A549 (cell line): ENCODE measurements at regions not wholly inside any gene's neighbourhood (a gene's known extent, or its start where the extent isn't known, plus 50 kb on each side); places are given as distances from the start of the nearest gene placed in this dataset.

Source experiments
- ATAC-seq, 2 experiments: fragments of 200-7000 bp in 1 of 2; fragments of >200 bp in 1 of 2; cut with Nextera tagmentation in 1 of 2; cut with Tn5 transposase in 1 of 2; 3 replicates each; pipeline versions ENCODE4 v1.8.0 to v1.9.1; 2018 to 2020; ENCODE audit warnings: mild to moderate bottlenecking in 1 of 2, moderate library complexity in 1 of 2
- CTCF ChIA-PET: fragments of 300-600 bp; sonication (Branson Sonifier 250); formaldehyde crosslinking; extraction: SDS; loops from one replicate; lab custom pipeline; 2021; ENCODE audit warnings: antibody characterized with exemption, inconsistent platforms; lab: Yijun Ruan, JAX
- POLR2A ChIA-PET: fragments of 350-600 bp; formaldehyde crosslinking; extraction: SDS; loops from one replicate; lab custom pipeline; 2021; ENCODE audit warnings: antibody characterized with exemption, inconsistent platforms; lab: Yijun Ruan, JAX
- DNase-seq, 2 experiments: peaks; one replicate each; pipeline versions ENCODE4 v3.0.0 to v3.0.0-alpha.2; 2011 to 2016; ENCODE audit warnings: low read depth in 1 of 2, low spot score in 1 of 2
- FAIRE-seq: peaks from 2 replicates; lab custom pipeline; 2011; peaks lifted over from hg19 to GRCh38; lab: Jason Lieb, UNC
- H3K27ac ChIP-seq, 2 experiments: fragments of >200 bp; sonication (Bioruptor Twin); formaldehyde crosslinking; 3 replicates each; pipeline ENCODE4 v1.5.1; 2016 to 2017
- H3K4me1 ChIP-seq: fragments of >200 bp; sonication (Bioruptor Twin); formaldehyde crosslinking; 3 replicates; pipeline ENCODE4 v1.6.1; 2016
- H3K4me2 ChIP-seq: fragments of >200 bp; sonication (Bioruptor Twin); formaldehyde crosslinking; 3 replicates; pipeline ENCODE4 v1.6.1; 2016
- H3K4me3 ChIP-seq: fragments of >200 bp; sonication (Bioruptor Twin); formaldehyde crosslinking; 3 replicates; pipeline ENCODE4 v1.5.1; 2016
- H3K9me3 ChIP-seq: fragments of >200 bp; sonication (Bioruptor Twin); formaldehyde crosslinking; 3 replicates; pipeline ENCODE4 v1.6.1; 2016
- CBX2 ChIP-seq: fragments of 200-600 bp; sonication (generic); IDR thresholded peaks from 2 replicates; pipeline ENCODE4 v1.6.1; 2016; ENCODE audit warnings: low read depth, mild to moderate bottlenecking, borderline replicate concordance
- CHD4 ChIP-seq: fragments of 200-600 bp; sonication (generic); IDR thresholded peaks from 2 replicates; pipeline ENCODE4 v1.6.1; 2016; ENCODE audit warnings: antibody characterized with exemption, mild to moderate bottlenecking, borderline replicate concordance
- E2F6 ChIP-seq: IDR thresholded peaks from 2 replicates; pipeline ENCODE4 v1.6.1; 2012; ENCODE audit warnings: low read depth, borderline replicate concordance
- EP300 ChIP-seq, 2 experiments: fragments of >200 bp; sonication (Bioruptor Twin); formaldehyde crosslinking; IDR thresholded peaks; 2 replicates in 1 of 2; 3 replicates in 1 of 2; pipeline ENCODE4 v1.6.1; 2016 to 2017
- FOXS1 ChIP-seq: fragments of 250-450 bp; sonication (Bioruptor Pico); IDR thresholded peaks from 2 replicates; pipeline ENCODE4 v1.5.0; 2020; ENCODE audit warnings: mild to moderate bottlenecking, moderate library complexity
- HDAC2 ChIP-seq: fragments of 200-600 bp; sonication (generic); IDR thresholded peaks from 2 replicates; pipeline ENCODE4 v1.6.1; 2016
- HES2 ChIP-seq: fragments of >200 bp; sonication (Bioruptor Twin); formaldehyde crosslinking; IDR thresholded peaks from 2 replicates; pipeline ENCODE4 v1.6.1; 2016
- HOXB13 ChIP-seq: fragments of 250-450 bp; sonication (Bioruptor Pico); IDR thresholded peaks from 2 replicates; pipeline ENCODE4 v1.5.0; 2020; ENCODE audit warnings: low read depth, mild to moderate bottlenecking, moderate library complexity
- HOXB5 ChIP-seq: fragments of 250-450 bp; sonication (Bioruptor Pico); IDR thresholded peaks from 2 replicates; pipeline ENCODE4 v1.5.0; 2020; ENCODE audit warnings: mild to moderate bottlenecking, moderate library complexity
- JUNB ChIP-seq: fragments of >200 bp; sonication (Bioruptor Twin); formaldehyde crosslinking; IDR thresholded peaks from 2 replicates; pipeline ENCODE4 v1.6.1; 2016
- KDM1A ChIP-seq: fragments of 200-600 bp; sonication (generic); IDR thresholded peaks from 2 replicates; pipeline ENCODE4 v1.6.1; 2016; ENCODE audit warnings: low read depth, mild to moderate bottlenecking
- KDM5A ChIP-seq: fragments of 200-600 bp; sonication (generic); IDR thresholded peaks from 2 replicates; pipeline ENCODE4 v1.6.1; 2016; ENCODE audit warnings: antibody characterized with exemption, mild to moderate bottlenecking
- MAFK ChIP-seq: fragments of 450-650 bp; IDR thresholded peaks from 2 replicates; pipeline ENCODE4 v1.6.1; 2014; ENCODE audit not compliant: partially characterized antibody
- MAX ChIP-seq: IDR thresholded peaks from 2 replicates; pipeline ENCODE4 v1.6.1; 2012
- MYC ChIP-seq: IDR thresholded peaks from 2 replicates; pipeline ENCODE4 v1.6.1; 2012; ENCODE audit warnings: mild to moderate bottlenecking, inconsistent platforms, low read length, improper control_type of control experiment, borderline replicate concordance
- NPAS2 ChIP-seq: fragments of 250-450 bp; sonication (Bioruptor Pico); IDR thresholded peaks from 2 replicates; pipeline ENCODE4 v1.8.0; 2022; ENCODE audit warnings: mild to moderate bottlenecking, moderate library complexity, borderline replicate concordance
- NR3C1 ChIP-seq: fragments of >200 bp; sonication (Bioruptor Twin); formaldehyde crosslinking; IDR thresholded peaks from 3 replicates; pipeline ENCODE4 v1.6.1; 2017
- PHF8 ChIP-seq: fragments of 200-600 bp; sonication (generic); IDR thresholded peaks from 2 replicates; pipeline ENCODE4 v1.6.1; 2016; ENCODE audit warnings: low read depth, mild to moderate bottlenecking, antibody characterized with exemption, moderate library complexity, borderline replicate concordance
- REST ChIP-seq: fragments of 200-600 bp; sonication (generic); IDR thresholded peaks from 2 replicates; pipeline ENCODE4 v1.6.1; 2016; ENCODE audit warnings: antibody characterized with exemption, mild to moderate bottlenecking, moderate library complexity
- RNF2 ChIP-seq: fragments of 200-600 bp; sonication (generic); IDR thresholded peaks from 2 replicates; pipeline ENCODE4 v1.6.1; 2016; ENCODE audit warnings: low read depth, mild to moderate bottlenecking, antibody characterized with exemption, moderate library complexity, borderline replicate concordance
- SMC3 ChIP-seq: fragments of >200 bp; sonication (Bioruptor Twin); formaldehyde crosslinking; IDR thresholded peaks from 3 replicates; pipeline ENCODE4 v1.6.1; 2018; ENCODE audit warnings: inconsistent platforms
- ZC3H11A ChIP-seq: fragments of 450-650 bp; IDR thresholded peaks from 2 replicates; pipeline ENCODE4 v1.6.1; 2014; ENCODE audit warnings: antibody characterized with exemption, mild to moderate bottlenecking
- WGBS: methylation state at CpG from one replicate; pipeline ENCODE4 v1.1.6; 2017; ENCODE audit errors: missing lambda C conversion rate; 5-methylcytosine and 5-hydroxymethylcytosine counted together
- TF ChIP-seq, protein P1 (sequence below): fragments of 450-650 bp; IDR thresholded peaks from 2 replicates; pipeline ENCODE4 v1.6.1; 2014; ENCODE audit warnings: antibody characterized with exemption
- TF ChIP-seq, protein P2 (sequence below): fragments of >200 bp; sonication (Bioruptor Twin); formaldehyde crosslinking; IDR thresholded peaks from 3 replicates; pipeline ENCODE4 v1.6.1; 2016
- TF ChIP-seq, protein P3 (sequence below): fragments of 150-350 bp; IDR thresholded peaks from 2 replicates; pipeline ENCODE4 v1.6.1; 2014; ENCODE audit warnings: low read depth, mild to moderate bottlenecking, low read length

DNA sequence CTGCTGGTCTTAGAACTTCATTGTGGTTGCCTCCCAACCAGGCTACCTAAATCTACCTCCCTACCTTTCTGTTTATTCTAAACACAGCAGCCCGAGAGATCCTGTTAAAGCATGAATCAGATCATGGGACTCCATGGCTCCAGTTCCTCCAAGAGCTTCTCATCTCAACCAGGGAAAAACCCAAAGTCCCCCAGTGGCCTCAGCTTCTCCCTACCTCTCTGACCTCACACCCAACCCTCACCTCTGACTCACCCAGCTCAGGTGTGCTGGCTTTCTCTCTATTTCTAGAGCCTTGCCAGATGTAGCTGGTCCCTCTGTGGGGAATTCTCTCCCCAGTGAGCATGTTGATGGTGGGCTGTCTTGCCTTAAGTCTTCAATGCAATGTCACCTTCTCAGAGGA lies 93.8 kb upstream of the COPS8 start:
- no peak for ATAC-seq
- no peak overlapping the region for H3K4me2 ChIP-seq
- 0 out of 3 replicates have a peak, but pooled peaks cover 3% of the 10 kb centered on the region for H3K4me1 ChIP-seq
- no peak overlapping the region for H3K4me3 ChIP-seq
- no peaks in the 10 kb centered on the region for H3K9me3 ChIP-seq
- ChIA-PET CTCF (interaction anchor here (1.4 kb wide), 1 partner anchor 36 kb away, joined by 4 read pairs; no protein-coding TSS in a partner anchor), POLR2A (no interaction called here)
- no peak for FAIRE-seq
- TF ChIP-seq NPAS2 (no peak), ZC3H11A (no peak), RNF2 (no peak), KDM5A (no peak), HES2 (no peak), JUNB (no peak)
- 48% methylated on average over 1 of the region's 1 CpG for WGBS
- no peak overlapping the region for H3K27ac ChIP-seq
- DNase-seq, result no peak

- CTCF ChIA-PET, result no interaction called here
- WGBS, result 67% methylated on average over 2 of the region's 2 CpGs
- POLR2A ChIA-PET, result no interaction called here
Observed at GRCh38 chr2:236993286-236993685, 92.4 kb upstream of the COPS8 start.

More at GRCh38 chr2:236993286-236993685, 92.4 kb upstream of the COPS8 start:
- FAIRE-seq, result no peak
- no peak for ATAC-seq
- no peak overlapping the region for H3K27ac ChIP-seq
- no peak overlapping the region for H3K4me3 ChIP-seq
- H3K9me3 ChIP-seq, result no peaks in the 10 kb centered on the region
- DNase-seq, result no peak
- TF ChIP-seq, protein P1, sequence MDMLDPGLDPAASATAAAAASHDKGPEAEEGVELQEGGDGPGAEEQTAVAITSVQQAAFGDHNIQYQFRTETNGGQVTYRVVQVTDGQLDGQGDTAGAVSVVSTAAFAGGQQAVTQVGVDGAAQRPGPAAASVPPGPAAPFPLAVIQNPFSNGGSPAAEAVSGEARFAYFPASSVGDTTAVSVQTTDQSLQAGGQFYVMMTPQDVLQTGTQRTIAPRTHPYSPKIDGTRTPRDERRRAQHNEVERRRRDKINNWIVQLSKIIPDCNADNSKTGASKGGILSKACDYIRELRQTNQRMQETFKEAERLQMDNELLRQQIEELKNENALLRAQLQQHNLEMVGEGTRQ, result no peak
- TF ChIP-seq CBX2, result no peak
- TF ChIP-seq HOXB13 (CRISPR knock-in tag), result no peak
- TF ChIP-seq, protein P2, sequence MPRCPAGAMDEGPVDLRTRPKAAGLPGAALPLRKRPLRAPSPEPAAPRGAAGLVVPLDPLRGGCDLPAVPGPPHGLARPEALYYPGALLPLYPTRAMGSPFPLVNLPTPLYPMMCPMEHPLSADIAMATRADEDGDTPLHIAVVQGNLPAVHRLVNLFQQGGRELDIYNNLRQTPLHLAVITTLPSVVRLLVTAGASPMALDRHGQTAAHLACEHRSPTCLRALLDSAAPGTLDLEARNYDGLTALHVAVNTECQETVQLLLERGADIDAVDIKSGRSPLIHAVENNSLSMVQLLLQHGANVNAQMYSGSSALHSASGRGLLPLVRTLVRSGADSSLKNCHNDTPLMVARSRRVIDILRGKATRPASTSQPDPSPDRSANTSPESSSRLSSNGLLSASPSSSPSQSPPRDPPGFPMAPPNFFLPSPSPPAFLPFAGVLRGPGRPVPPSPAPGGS, result no peak
- no peak for TF ChIP-seq CHD4
- no peak for TF ChIP-seq FOXS1 (CRISPR knock-in tag)
- TF ChIP-seq MYC, result no peak
- no peak for TF ChIP-seq NR3C1
- no peak for TF ChIP-seq JUNB
- TF ChIP-seq E2F6, result no peak
- no peak for TF ChIP-seq EP300 (IDR thresholded peaks at IDR 0.05)
- no peak for TF ChIP-seq MAFK
- TF ChIP-seq KDM1A, result no peak
- no peak for TF ChIP-seq HDAC2
- TF ChIP-seq HOXB5, result no peak
- no peak for TF ChIP-seq PHF8
- no peak for TF ChIP-seq REST
- TF ChIP-seq, protein P3, sequence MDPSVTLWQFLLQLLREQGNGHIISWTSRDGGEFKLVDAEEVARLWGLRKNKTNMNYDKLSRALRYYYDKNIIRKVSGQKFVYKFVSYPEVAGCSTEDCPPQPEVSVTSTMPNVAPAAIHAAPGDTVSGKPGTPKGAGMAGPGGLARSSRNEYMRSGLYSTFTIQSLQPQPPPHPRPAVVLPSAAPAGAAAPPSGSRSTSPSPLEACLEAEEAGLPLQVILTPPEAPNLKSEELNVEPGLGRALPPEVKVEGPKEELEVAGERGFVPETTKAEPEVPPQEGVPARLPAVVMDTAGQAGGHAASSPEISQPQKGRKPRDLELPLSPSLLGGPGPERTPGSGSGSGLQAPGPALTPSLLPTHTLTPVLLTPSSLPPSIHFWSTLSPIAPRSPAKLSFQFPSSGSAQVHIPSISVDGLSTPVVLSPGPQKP, result no peak
- TF ChIP-seq MAX, result no peak
- TF ChIP-seq SMC3, result no peak
- TF ChIP-seq, all 56 proteins: peak for 0
- H3K4me2 ChIP-seq, result no peak overlapping the region
- peaks cover 15% of the 10 kb centered on the region for H3K4me1 ChIP-seq
